Keratinocyte (primary cell): ENCODE measurements at regions not wholly inside any gene's neighbourhood (a gene's known extent, or its start where the extent isn't known, plus 50 kb on each side); places are given as distances from the start of the nearest gene placed in this dataset.

Source experiments
- DNase-seq: peaks from one replicate; pipeline ENCODE4 v3.0.0-alpha.2; 2011; ENCODE audit warnings: low read depth, missing footprints, low spot score
- FAIRE-seq: peaks from 2 replicates; lab custom pipeline; 2011; peaks lifted over from hg19 to GRCh38; lab: Jason Lieb, UNC
- H2AFZ ChIP-seq: 2 replicates; pipeline ENCODE4 v1.6.0; 2012; ENCODE audit warnings: low read length, control low read depth, inconsistent platforms; ENCODE audit not compliant: control insufficient read depth
- H3K27ac ChIP-seq: 2 replicates; pipeline ENCODE4 v1.5.1; 2011; ENCODE audit warnings: low read length; ENCODE audit not compliant: control insufficient read depth, insufficient read depth
- H3K27me3 ChIP-seq: 3 replicates; pipeline ENCODE4 v1.6.0; 2011; ENCODE audit warnings: low read length; ENCODE audit not compliant: control insufficient read depth, insufficient read depth; ENCODE audit errors: extremely low read depth
- H3K36me3 ChIP-seq, 2 experiments: 2 replicates in 1 of 2; 3 replicates in 1 of 2; pipeline ENCODE4 v1.5.1; 2011; ENCODE audit warnings: low read length in 2 of 2, mild to moderate bottlenecking in 1 of 2; ENCODE audit not compliant: control insufficient read depth in 2 of 2, insufficient read depth in 2 of 2; ENCODE audit errors: extremely low read depth in 1 of 2
- H3K4me1 ChIP-seq: 3 replicates; pipeline ENCODE4 v1.5.1; 2011; ENCODE audit warnings: low read length; ENCODE audit not compliant: control insufficient read depth, insufficient read depth; ENCODE audit errors: extremely low read depth
- H3K4me2 ChIP-seq: 3 replicates; pipeline ENCODE4 v1.6.0; 2011; ENCODE audit warnings: low read depth, low read length; ENCODE audit not compliant: control insufficient read depth, insufficient read depth; ENCODE audit errors: extremely low read depth
- H3K4me3 ChIP-seq, 3 experiments: fragments of 200-600 bp in 1 of 3; sonication (generic) in 1 of 3; 2 replicates in 2 of 3; 3 replicates in 1 of 3; pipeline ENCODE4 v1.5.1; 2011 to 2016; ENCODE audit warnings: low read length in 3 of 3, mild to moderate bottlenecking in 3 of 3, control low read depth in 2 of 3, inconsistent platforms in 1 of 3, low read depth in 1 of 3, mixed read lengths in 1 of 3, mixed run types in 1 of 3, moderate library complexity in 1 of 3; ENCODE audit not compliant: control insufficient read depth in 2 of 3, insufficient read depth in 2 of 3; ENCODE audit errors: extremely low read depth in 1 of 3
- H3K79me2 ChIP-seq: 2 replicates; pipeline ENCODE4 v1.6.0; 2012; ENCODE audit warnings: low read length; ENCODE audit not compliant: control insufficient read depth, insufficient read depth
- H3K9ac ChIP-seq: 3 replicates; pipeline ENCODE4 v1.6.0; 2011; ENCODE audit warnings: low read length; ENCODE audit not compliant: control insufficient read depth, insufficient read depth; ENCODE audit errors: extremely low read depth
- H3K9me1 ChIP-seq: 3 replicates; pipeline ENCODE4 v1.6.0; 2011; ENCODE audit warnings: low read length; ENCODE audit not compliant: control insufficient read depth, insufficient read depth; ENCODE audit errors: extremely low read depth
- H3K9me3 ChIP-seq: 2 replicates; pipeline ENCODE4 v1.5.1; 2012; ENCODE audit warnings: low read depth, low read length; ENCODE audit not compliant: control insufficient read depth
- H4K20me1 ChIP-seq: 3 replicates; pipeline ENCODE4 v1.6.0; 2011; ENCODE audit warnings: low read length; ENCODE audit not compliant: control insufficient read depth, insufficient read depth; ENCODE audit errors: extremely low read depth
- EZH2 ChIP-seq: IDR thresholded peaks from one replicate; pipeline ENCODE4 v1.6.1; 2012; ENCODE audit warnings: inconsistent platforms, mild to moderate bottlenecking, low read length, moderate library complexity
- dilution Hi-C: fragments of 300-500 bp; cut with MboI; formaldehyde crosslinking; loops from one replicate; pipeline ENCODE4 v1.7.0; 2020; ENCODE audit warnings: low sequenced_read_pairs; ENCODE audit not compliant: extremely low pct_ligation_motif_present
- TF ChIP-seq, protein P1 (sequence below), 3 experiments: IDR thresholded peaks in 1 of 3; conservative IDR thresholded peaks in 1 of 3; optimal IDR thresholded peaks in 1 of 3; 2 replicates in 2 of 3; 3 replicates in 1 of 3; pipeline versions ENCODE3 to v1.5.1; 2011; ENCODE audit warnings: low read length in 3 of 3, mild to moderate bottlenecking in 3 of 3, moderate library complexity in 2 of 3, control low read depth in 1 of 3, inconsistent platforms in 1 of 3; ENCODE audit not compliant: insufficient read depth in 2 of 3; ENCODE audit errors: extremely low read depth in 1 of 3

DNA sequence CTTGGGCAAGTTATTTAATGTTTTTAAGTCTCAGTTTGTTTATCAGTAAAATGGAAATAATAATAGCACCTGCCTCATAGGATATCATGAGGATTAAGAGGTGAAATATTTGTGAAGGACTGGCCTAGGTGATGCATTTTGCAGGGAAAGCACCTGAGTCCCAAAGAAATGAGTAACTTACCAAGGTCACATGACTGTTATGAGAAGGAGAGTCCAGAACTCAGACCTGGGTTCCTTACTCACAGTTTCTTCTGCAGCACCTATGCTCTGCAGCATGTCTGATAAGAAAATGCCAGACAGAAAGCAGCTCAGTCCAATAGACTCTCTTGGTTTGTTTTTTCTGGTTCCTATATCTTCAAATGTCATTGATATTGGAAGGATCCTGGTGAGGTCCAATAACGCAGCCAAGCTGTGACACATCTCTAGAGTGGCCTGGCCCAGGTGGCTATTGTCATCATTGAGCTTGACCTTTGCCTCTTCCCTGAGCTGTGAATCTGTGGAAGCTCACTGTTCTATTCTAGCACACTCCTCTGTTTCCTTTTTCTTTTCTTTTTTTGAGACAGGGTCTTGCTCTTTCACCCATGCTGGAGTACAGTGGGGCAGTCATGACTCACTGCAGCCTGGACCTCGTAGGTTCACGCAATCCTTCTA is 174.7 kb upstream of the NAV2 start:
- H3K27ac ChIP-seq: no peak overlapping the region
- no peaks in the 10 kb centered on the region for H3K36me3 ChIP-seq
- FAIRE-seq: no peak
- H3K27me3 ChIP-seq: no peaks in the 10 kb centered on the region
- no peak overlapping the region for H2AFZ ChIP-seq
- dilution Hi-C loops: no loop called here
- no peaks in the 10 kb centered on the region for H3K9me3 ChIP-seq
- no peaks in the 10 kb centered on the region for H3K79me2 ChIP-seq
- no peaks in the 10 kb centered on the region for H3K4me1 ChIP-seq
- H3K4me3 ChIP-seq: no peak overlapping the region
- H3K9ac ChIP-seq: no peak overlapping the region
- H3K4me2 ChIP-seq: no peak overlapping the region
- TF ChIP-seq, protein P1, sequence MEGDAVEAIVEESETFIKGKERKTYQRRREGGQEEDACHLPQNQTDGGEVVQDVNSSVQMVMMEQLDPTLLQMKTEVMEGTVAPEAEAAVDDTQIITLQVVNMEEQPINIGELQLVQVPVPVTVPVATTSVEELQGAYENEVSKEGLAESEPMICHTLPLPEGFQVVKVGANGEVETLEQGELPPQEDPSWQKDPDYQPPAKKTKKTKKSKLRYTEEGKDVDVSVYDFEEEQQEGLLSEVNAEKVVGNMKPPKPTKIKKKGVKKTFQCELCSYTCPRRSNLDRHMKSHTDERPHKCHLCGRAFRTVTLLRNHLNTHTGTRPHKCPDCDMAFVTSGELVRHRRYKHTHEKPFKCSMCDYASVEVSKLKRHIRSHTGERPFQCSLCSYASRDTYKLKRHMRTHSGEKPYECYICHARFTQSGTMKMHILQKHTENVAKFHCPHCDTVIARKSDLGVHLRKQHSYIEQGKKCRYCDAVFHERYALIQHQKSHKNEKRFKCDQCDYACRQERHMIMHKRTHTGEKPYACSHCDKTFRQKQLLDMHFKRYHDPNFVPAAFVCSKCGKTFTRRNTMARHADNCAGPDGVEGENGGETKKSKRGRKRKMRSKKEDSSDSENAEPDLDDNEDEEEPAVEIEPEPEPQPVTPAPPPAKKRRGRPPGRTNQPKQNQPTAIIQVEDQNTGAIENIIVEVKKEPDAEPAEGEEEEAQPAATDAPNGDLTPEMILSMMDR (optimal IDR thresholded peaks at IDR 0.05 in 1 of 3, IDR thresholded peaks at IDR 0.05 in 1 of 3, conservative IDR thresholded peaks at IDR 0.05 in 1 of 3; ENCODE audit: extremely low read depth in 1 of 3, insufficient read depth in 2 of 3, low read length in 3 of 3): no peak
- TF ChIP-seq EZH2: no peak
- H4K20me1 ChIP-seq: no peaks in the 10 kb centered on the region
- H3K9me1 ChIP-seq: no peaks in the 10 kb centered on the region
- no peak for DNase-seq

DNA sequence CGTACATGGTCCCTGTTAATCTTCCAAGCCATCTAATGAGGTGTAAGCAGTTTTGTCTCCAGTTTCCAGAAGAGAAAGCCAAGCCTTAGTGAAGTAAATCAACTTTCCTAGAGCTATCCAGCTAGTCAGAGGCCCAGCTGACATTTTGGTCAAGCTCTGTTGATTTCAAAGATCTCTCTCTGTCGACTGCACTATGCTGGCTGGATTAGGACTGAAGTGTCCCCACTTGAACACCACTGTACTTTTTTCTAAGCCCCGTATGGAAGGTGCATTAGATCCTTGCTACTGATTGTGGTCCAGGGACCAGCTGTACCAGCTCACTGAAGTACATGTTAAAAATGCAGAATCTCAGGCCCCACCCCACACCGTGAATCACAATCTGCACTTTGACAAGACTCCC is 176.5 kb upstream of the NAV2 start:
- no peak overlapping the region for H3K27ac ChIP-seq
- H3K27me3 ChIP-seq: no peaks in the 10 kb centered on the region
- H2AFZ ChIP-seq: no peak overlapping the region
- no peaks in the 10 kb centered on the region for H3K36me3 ChIP-seq
- no peak for TF ChIP-seq EZH2
- TF ChIP-seq, protein P1 (optimal IDR thresholded peaks at IDR 0.05 in 1 of 3, IDR thresholded peaks at IDR 0.05 in 1 of 3, conservative IDR thresholded peaks at IDR 0.05 in 1 of 3; ENCODE audit: extremely low read depth in 1 of 3, insufficient read depth in 2 of 3, low read length in 3 of 3): no peak
- H3K79me2 ChIP-seq: no peaks in the 10 kb centered on the region
- no peaks in the 10 kb centered on the region for H4K20me1 ChIP-seq
- dilution Hi-C loops: no loop called here
- no peak overlapping the region for H3K4me3 ChIP-seq
- no peaks in the 10 kb centered on the region for H3K9me3 ChIP-seq
- H3K4me2 ChIP-seq: no peak overlapping the region
- FAIRE-seq (no peak), DNase-seq (no peak)
- H3K4me1 ChIP-seq: no peaks in the 10 kb centered on the region
- H3K9ac ChIP-seq: no peak overlapping the region
- H3K9me1 ChIP-seq: no peaks in the 10 kb centered on the region
